ENCODE measurements at regions not wholly inside any gene's neighbourhood (a gene's known extent, or its start where the extent isn't known, plus 50 kb on each side); places are given as distances from the start of the nearest gene placed in this dataset.

DNA sequence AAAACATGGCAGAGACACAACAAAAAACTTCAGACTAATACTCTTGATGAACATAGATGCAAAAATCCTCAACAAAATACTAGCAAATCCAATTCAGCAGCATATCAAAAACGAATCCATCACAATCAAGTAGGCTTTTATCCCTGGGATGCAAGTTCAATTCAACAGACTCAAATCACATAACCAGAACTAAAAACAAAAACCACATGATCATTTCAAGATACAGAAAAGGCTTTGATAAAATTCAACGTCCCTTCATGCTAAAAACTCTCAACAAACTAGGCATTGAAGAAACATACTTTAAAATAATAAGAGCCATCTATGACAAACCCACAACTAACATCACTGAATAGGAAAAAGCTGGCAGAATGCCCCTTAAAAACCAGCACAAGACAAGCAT lies 93.6 kb downstream of the TUSC1 start:
- CTCF ChIA-PET: no interaction called here
- Histone ChIP-seq H3K23ac (ENCODE audit: low read depth, low read length) (no peak overlapping the region), H3K14ac (replicated peaks; ENCODE audit: low read depth, low read length) (no peak overlapping the region), H3K4me1 (ENCODE audit: control insufficient read depth, insufficient read depth, low read length) (no peaks in the 10 kb centered on the region), H2BK5ac (ENCODE audit: low read depth, low read length, poor library complexity, severe bottlenecking) (no peak overlapping the region), H4K20me1 (ENCODE audit: insufficient read depth, low read length) (no peaks in the 10 kb centered on the region), H4K91ac (ENCODE audit: insufficient read depth, low read depth, low read length) (no peak overlapping the region), H2AK5ac (ENCODE audit: low read depth, low read length) (no peak overlapping the region), H3K9ac (ENCODE audit: low read depth, low read length) (no peak overlapping the region), H3K27me3 (ENCODE audit: control insufficient read depth, insufficient read depth, low read length) (no peaks in the 10 kb centered on the region), H2AK9ac (replicated peaks; ENCODE audit: low read depth, low read length, poor library complexity) (no peak overlapping the region), H3K56ac (ENCODE audit: extremely low read depth, insufficient read depth, low read length) (no peak overlapping the region), H2BK15ac (ENCODE audit: low read depth, low read length) (no peak overlapping the region), H4K5ac (ENCODE audit: low read depth, low read length) (no peak overlapping the region), H3K4me2 (ENCODE audit: low read depth, low read length) (no peak overlapping the region), H2BK120ac (ENCODE audit: low read depth, low read length) (no peak overlapping the region), H2BK20ac (ENCODE audit: low read depth, low read length) (no peak overlapping the region), H3K36me3 (ENCODE audit: control insufficient read depth, insufficient read depth, low read length) (no peaks in the 10 kb centered on the region), H3K4me3 (ENCODE audit: insufficient read depth, low read depth, low read length) (no peak overlapping the region), H3K9me1 (ENCODE audit: insufficient read depth, low read length) (no peaks in the 10 kb centered on the region), H3K18ac (ENCODE audit: low read depth, low read length) (no peak overlapping the region), H4K8ac (ENCODE audit: low read depth in 2 of 2, low read length in 2 of 2) (no peak overlapping the region), H2AFZ (replicated peaks; ENCODE audit: low read length, poor library complexity) (no peak overlapping the region), H3K27ac (ENCODE audit: insufficient read depth, low read length) (no peak overlapping the region), H3K4ac (ENCODE audit: low read depth, low read length) (no peak overlapping the region), H3K9me3 (ENCODE audit: control insufficient read depth, insufficient read depth, low read length) (no peaks in the 10 kb centered on the region), H3K79me1 (ENCODE audit: low read depth in 1 of 2, low read length in 2 of 2) (no peaks in the 10 kb centered on the region)
- dilution Hi-C loops (cut with HindIII; ENCODE audit: low sequenced_read_pairs, unreplicated experiment) (no loop called here), in situ Hi-C loops (cut with MboI; ENCODE audit: low sequenced_read_pairs) (no loop called here), intact Hi-C loops (cut with micrococcal nuclease) (no loop called here)
- WGBS, 2 experiments (ENCODE audit: extremely low coverage in 2 of 2, insufficient read length in 1 of 2): 0% methylated on average over 1 of the region's 2 CpGs; no CpG with 5 or more reads in 1 of the 2 experiments
- POLR2A ChIA-PET (ENCODE audit: unreplicated experiment): no interaction called here
- no TSS peak for BruUV-seq (replicated peaks)
- DNase-seq (no peak), ATAC-seq (ENCODE audit: low read depth) (no peak)
- TF ChIP-seq CHD1 (IDR thresholded peaks at IDR 0.05; ENCODE audit: low read depth, low read length): no peak
- no peak for TF ChIP-seq MAFK (IDR thresholded peaks at IDR 0.05; ENCODE audit: low read depth, low read length)
- no peak for TF ChIP-seq CEBPB (IDR thresholded peaks at IDR 0.05; ENCODE audit: low read depth, low read length)
- no peak for TF ChIP-seq POLR2A (IDR thresholded peaks at IDR 0.05; ENCODE audit: low read depth, low read length)
- TF ChIP-seq, protein P1, sequence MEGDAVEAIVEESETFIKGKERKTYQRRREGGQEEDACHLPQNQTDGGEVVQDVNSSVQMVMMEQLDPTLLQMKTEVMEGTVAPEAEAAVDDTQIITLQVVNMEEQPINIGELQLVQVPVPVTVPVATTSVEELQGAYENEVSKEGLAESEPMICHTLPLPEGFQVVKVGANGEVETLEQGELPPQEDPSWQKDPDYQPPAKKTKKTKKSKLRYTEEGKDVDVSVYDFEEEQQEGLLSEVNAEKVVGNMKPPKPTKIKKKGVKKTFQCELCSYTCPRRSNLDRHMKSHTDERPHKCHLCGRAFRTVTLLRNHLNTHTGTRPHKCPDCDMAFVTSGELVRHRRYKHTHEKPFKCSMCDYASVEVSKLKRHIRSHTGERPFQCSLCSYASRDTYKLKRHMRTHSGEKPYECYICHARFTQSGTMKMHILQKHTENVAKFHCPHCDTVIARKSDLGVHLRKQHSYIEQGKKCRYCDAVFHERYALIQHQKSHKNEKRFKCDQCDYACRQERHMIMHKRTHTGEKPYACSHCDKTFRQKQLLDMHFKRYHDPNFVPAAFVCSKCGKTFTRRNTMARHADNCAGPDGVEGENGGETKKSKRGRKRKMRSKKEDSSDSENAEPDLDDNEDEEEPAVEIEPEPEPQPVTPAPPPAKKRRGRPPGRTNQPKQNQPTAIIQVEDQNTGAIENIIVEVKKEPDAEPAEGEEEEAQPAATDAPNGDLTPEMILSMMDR (conservative IDR thresholded peaks at IDR 0.05; ENCODE audit: low read depth, low read length): no peak
- no peak for TF ChIP-seq SMC3 (IDR thresholded peaks at IDR 0.05; ENCODE audit: low read depth, low read length)
- no peak for TF ChIP-seq FOS (IDR thresholded peaks at IDR 0.05; ENCODE audit: low read depth, low read length)
- TF ChIP-seq RFX5 (IDR thresholded peaks at IDR 0.05; ENCODE audit: low read depth, low read length): no peak
- TF ChIP-seq NFE2L2 (IDR thresholded peaks at IDR 0.05; ENCODE audit: low read depth, low read length): no peak
- TF ChIP-seq RAD21 (IDR thresholded peaks at IDR 0.05; ENCODE audit: low read length): no peak
- no peak for TF ChIP-seq MXI1 (IDR thresholded peaks at IDR 0.05; ENCODE audit: borderline replicate concordance, low read depth, low read length)
- no peak for TF ChIP-seq MAZ (IDR thresholded peaks at IDR 0.05; ENCODE audit: borderline replicate concordance, low read depth, low read length)
- TF ChIP-seq RCOR1 (IDR thresholded peaks at IDR 0.05; ENCODE audit: insufficient replicate concordance, low read length): no peak
- TF ChIP-seq, protein P2, sequence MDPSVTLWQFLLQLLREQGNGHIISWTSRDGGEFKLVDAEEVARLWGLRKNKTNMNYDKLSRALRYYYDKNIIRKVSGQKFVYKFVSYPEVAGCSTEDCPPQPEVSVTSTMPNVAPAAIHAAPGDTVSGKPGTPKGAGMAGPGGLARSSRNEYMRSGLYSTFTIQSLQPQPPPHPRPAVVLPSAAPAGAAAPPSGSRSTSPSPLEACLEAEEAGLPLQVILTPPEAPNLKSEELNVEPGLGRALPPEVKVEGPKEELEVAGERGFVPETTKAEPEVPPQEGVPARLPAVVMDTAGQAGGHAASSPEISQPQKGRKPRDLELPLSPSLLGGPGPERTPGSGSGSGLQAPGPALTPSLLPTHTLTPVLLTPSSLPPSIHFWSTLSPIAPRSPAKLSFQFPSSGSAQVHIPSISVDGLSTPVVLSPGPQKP (IDR thresholded peaks at IDR 0.05; ENCODE audit: borderline replicate concordance, low read depth, low read length): no peak
- no peak for TF ChIP-seq BHLHE40 (IDR thresholded peaks at IDR 0.05; ENCODE audit: low read depth, low read length)
- TF ChIP-seq, protein P3, sequence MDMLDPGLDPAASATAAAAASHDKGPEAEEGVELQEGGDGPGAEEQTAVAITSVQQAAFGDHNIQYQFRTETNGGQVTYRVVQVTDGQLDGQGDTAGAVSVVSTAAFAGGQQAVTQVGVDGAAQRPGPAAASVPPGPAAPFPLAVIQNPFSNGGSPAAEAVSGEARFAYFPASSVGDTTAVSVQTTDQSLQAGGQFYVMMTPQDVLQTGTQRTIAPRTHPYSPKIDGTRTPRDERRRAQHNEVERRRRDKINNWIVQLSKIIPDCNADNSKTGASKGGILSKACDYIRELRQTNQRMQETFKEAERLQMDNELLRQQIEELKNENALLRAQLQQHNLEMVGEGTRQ (IDR thresholded peaks at IDR 0.05; ENCODE audit: low read depth, low read length): no peak

Measured in IMR-90 (cell line).